Calu3 (cell line): ENCODE measurements at regions not wholly inside any gene's neighbourhood (a gene's known extent, or its start where the extent isn't known, plus 50 kb on each side); places are given as distances from the start of the nearest gene placed in this dataset.
"Not testable (repeated sequence)": the region's sequence is repeated elsewhere in the genome, so short reads cannot be mapped to it uniquely, and the experiment has no call there.

Experiments used
- BruUV-seq: library from RNA; stranded (reverse); fragments of 400-500 nt; replicated peaks from 2 replicates; lab custom pipeline; 2021; lab: Mats Ljungman, UMichigan
- CTCF ChIA-PET: fragments of 300-600 bp; sonication (Branson Sonifier 250); formaldehyde crosslinking; loops from one replicate; lab custom pipeline; 2022; ENCODE audit warnings: antibody characterized with exemption; lab: Charles Lee
- DNase-seq: peaks from one replicate; pipeline ENCODE4 v3.0.0; 2022
- H3K27ac Mint-ChIP-seq: one replicate; pipeline ENCODE4 v1.8.0; 2022; ENCODE audit warnings: mixed read lengths; ENCODE audit not compliant: unreplicated experiment
- H3K27me3 Mint-ChIP-seq: one replicate; pipeline ENCODE4 v1.8.0; 2022; ENCODE audit warnings: mixed read lengths; ENCODE audit not compliant: unreplicated experiment
- H3K36me3 Mint-ChIP-seq: one replicate; pipeline ENCODE4 v1.8.0; 2022; ENCODE audit warnings: mild to moderate bottlenecking, moderate library complexity, mixed read lengths; ENCODE audit not compliant: insufficient read depth, unreplicated experiment
- H3K4me1 Mint-ChIP-seq: one replicate; pipeline ENCODE4 v1.8.0; 2022; ENCODE audit warnings: mild to moderate bottlenecking, low read depth, mixed read lengths; ENCODE audit not compliant: unreplicated experiment
- H3K4me3 Mint-ChIP-seq: one replicate; pipeline ENCODE4 v1.8.0; 2022; ENCODE audit warnings: mild to moderate bottlenecking, low read depth, moderate library complexity, mixed read lengths; ENCODE audit not compliant: unreplicated experiment
- H3K9me3 Mint-ChIP-seq: one replicate; pipeline ENCODE4 v1.8.0; 2022; ENCODE audit warnings: low read depth, mixed read lengths; ENCODE audit not compliant: unreplicated experiment
- CTCF ChIP-seq: fragments of 200-600 bp; IDR thresholded peaks from one replicate; pipeline ENCODE4 v1.8.0; 2022; ENCODE audit warnings: antibody characterized with exemption; ENCODE audit not compliant: unreplicated experiment
- intact Hi-C: fragments of 100-400 bp; cut with micrococcal nuclease; formaldehyde crosslinking; loops from one replicate; pipeline ENCODE4 v1.10.0; 2022; ENCODE audit not compliant: unreplicated experiment

GRCh38 chr17:6373599-6373998, 61.3 kb downstream of the AIPL1 start:
- BruUV-seq, H3K27ac Mint-ChIP-seq, DNase-seq, H3K9me3 Mint-ChIP-seq, CTCF ChIA-PET, intact Hi-C loops: not testable (repeated sequence)
- Mint-ChIP-seq H3K4me3 (peak overlapping the region; percentile 55), H3K27me3 (peaks cover 13% of the 10 kb centered on the region), H3K36me3 (peaks cover 12% of the 10 kb centered on the region), H3K4me1 (peaks cover 16% of the 10 kb centered on the region)

- intact Hi-C loops: no loop called here
- CTCF ChIA-PET: no interaction called here
These were observed 68.7 kb downstream of the AIPL1 start for GRCh38 chr17:6366221-6366666.

GRCh38 chr17:6365200-6365943, 69.5 kb downstream of the AIPL1 start:
- Mint-ChIP-seq H3K36me3 (no peaks in the 10 kb centered on the region), H3K9me3 (no peaks in the 10 kb centered on the region), H3K27ac (peak overlapping the region; percentile 30), H3K4me1 (peaks cover 17% of the 10 kb centered on the region), H3K4me3 (peak overlapping the region; percentile 32), H3K27me3 (peaks cover 22% of the 10 kb centered on the region)
- no peak for TF ChIP-seq CTCF
- DNase-seq: peak; percentile 27
- CTCF ChIA-PET: interaction anchor here (1.0 kb wide), 1 partner anchor 10 kb away, joined by 3 read pairs; no protein-coding TSS in a partner anchor
- no TSS peak for BruUV-seq
- intact Hi-C loops: no loop called here

More at GRCh38 chr17:6366221-6366666, 68.7 kb downstream of the AIPL1 start:
- no peaks in the 10 kb centered on the region for H3K36me3 Mint-ChIP-seq
- peaks cover 14% of the 10 kb centered on the region for H3K27me3 Mint-ChIP-seq
- TF ChIP-seq CTCF: no peak
- no peak overlapping the region for H3K4me3 Mint-ChIP-seq
- no peak for DNase-seq
- no peak overlapping the region for H3K27ac Mint-ChIP-seq
- peaks cover 17% of the 10 kb centered on the region for H3K4me1 Mint-ChIP-seq
- BruUV-seq: no TSS peak
- no peaks in the 10 kb centered on the region for H3K9me3 Mint-ChIP-seq

GRCh38 chr17:6361733-6362132, 73.2 kb downstream of the AIPL1 start:
- no peak for DNase-seq
- peaks cover 17% of the 10 kb centered on the region for H3K4me1 Mint-ChIP-seq
- no TSS peak for BruUV-seq
- no peaks in the 10 kb centered on the region for H3K9me3 Mint-ChIP-seq
- intact Hi-C loops: no loop called here
- no peak for TF ChIP-seq CTCF
- no peaks in the 10 kb centered on the region for H3K36me3 Mint-ChIP-seq
- peaks cover 36% of the 10 kb centered on the region for H3K27me3 Mint-ChIP-seq
- H3K4me3 Mint-ChIP-seq: no peak overlapping the region
- CTCF ChIA-PET: interaction anchor here (1.3 kb wide), 1 partner anchor 31 kb away, joined by 4 read pairs; no protein-coding TSS in a partner anchor
- H3K27ac Mint-ChIP-seq: no peak overlapping the region

GRCh38 chr17:6358131-6358530, 76.8 kb downstream of the AIPL1 start:
- H3K4me3 Mint-ChIP-seq: no peak overlapping the region
- BruUV-seq: no TSS peak
- no peak overlapping the region for H3K27ac Mint-ChIP-seq
- H3K9me3 Mint-ChIP-seq: no peaks in the 10 kb centered on the region
- no peaks in the 10 kb centered on the region for H3K36me3 Mint-ChIP-seq
- intact Hi-C loops: no loop called here
- CTCF ChIA-PET: no interaction called here
- no peak for DNase-seq
- TF ChIP-seq CTCF: no peak
- no peaks in the 10 kb centered on the region for H3K4me1 Mint-ChIP-seq
- peaks cover 55% of the 10 kb centered on the region for H3K27me3 Mint-ChIP-seq
